Activated CD4-positive, alpha-beta T cell treated with anti-CD3 and anti-CD28 coated beads, Interleukin-2, amount 10 ng/mL, durations not matched to agents 24 days and 14 days (primary cell): ENCODE measurements at regions not wholly inside any gene's neighbourhood (a gene's known extent, or its start where the extent isn't known, plus 50 kb on each side); places are given as distances from the start of the nearest gene placed in this dataset.

Experiments
- DNase-seq: peaks from one replicate; pipeline ENCODE4 v3.0.0; 2022
- H3K27ac Mint-ChIP-seq: one replicate; pipeline ENCODE4 v1.8.0; 2022; ENCODE audit warnings: mild to moderate bottlenecking, mixed read lengths
- H3K27me3 Mint-ChIP-seq: one replicate; pipeline ENCODE4 v1.8.0; 2022; ENCODE audit warnings: mixed read lengths
- H3K36me3 Mint-ChIP-seq: one replicate; pipeline ENCODE4 v1.8.0; 2022; ENCODE audit warnings: low read depth, mild to moderate bottlenecking, mixed read lengths
- H3K4me1 Mint-ChIP-seq: one replicate; pipeline ENCODE4 v1.8.0; 2021; ENCODE audit warnings: mixed read lengths
- H3K4me3 Mint-ChIP-seq: one replicate; pipeline ENCODE4 v1.8.0; 2022; ENCODE audit warnings: mild to moderate bottlenecking, moderate library complexity, mixed read lengths
- H3K9me3 Mint-ChIP-seq: one replicate; pipeline ENCODE4 v1.8.0; 2021; ENCODE audit warnings: mixed read lengths
- intact Hi-C: fragments of 100-400 bp; cut with micrococcal nuclease; formaldehyde crosslinking; loops from one replicate; pipeline ENCODE4 v1.15.1; 2023

DNA sequence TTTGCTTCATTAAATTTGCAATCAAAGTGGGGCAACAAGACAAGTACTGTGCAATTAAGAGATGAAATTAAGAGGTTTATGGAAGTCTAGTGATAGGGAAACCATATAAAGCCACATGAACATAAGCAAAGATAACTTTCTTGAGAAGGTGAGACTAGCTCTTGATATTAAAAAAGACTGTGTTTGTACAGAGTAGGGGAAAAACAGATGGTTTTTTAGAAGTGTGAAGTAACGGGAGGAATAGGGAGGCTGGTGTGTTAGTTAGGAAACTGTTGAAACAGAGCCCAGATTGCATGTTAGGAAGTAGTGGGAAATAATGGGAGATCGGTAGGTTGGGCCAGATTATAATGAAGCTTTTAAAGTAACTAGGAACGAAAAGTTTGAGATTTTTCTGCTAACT, 149.8 kb upstream of the FREM2 start:
- intact Hi-C loops = no loop called here
- Mint-ChIP-seq H3K27me3 (no peaks in the 10 kb centered on the region), H3K27ac (no peak overlapping the region), H3K9me3 (no peaks in the 10 kb centered on the region), H3K4me1 (no peaks in the 10 kb centered on the region), H3K4me3 (no peak overlapping the region), H3K36me3 (no peaks in the 10 kb centered on the region)
- DNase-seq = no peak

DNA sequence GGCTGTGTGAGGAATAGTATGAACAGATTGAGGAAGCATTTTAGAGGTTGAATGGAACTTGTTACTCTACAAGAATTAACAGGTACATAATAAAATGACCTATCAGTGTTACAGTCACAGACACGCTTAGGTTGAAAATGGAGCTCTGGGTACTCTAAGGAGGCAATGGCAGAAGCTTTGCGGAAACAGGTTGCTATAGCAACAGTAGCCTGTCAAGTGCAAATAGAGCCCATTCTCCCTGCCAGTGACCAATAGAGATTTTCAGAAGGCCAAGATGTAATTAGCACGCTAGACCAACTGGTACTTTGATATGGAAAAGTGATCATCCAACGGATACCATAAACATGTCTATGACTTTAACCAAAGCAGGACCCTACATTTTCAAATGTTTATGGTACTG, 148.5 kb upstream of the FREM2 start:
- Mint-ChIP-seq H3K4me1 (no peaks in the 10 kb centered on the region), H3K27ac (no peak overlapping the region), H3K9me3 (no peaks in the 10 kb centered on the region), H3K4me3 (no peak overlapping the region), H3K27me3 (no peaks in the 10 kb centered on the region), H3K36me3 (no peaks in the 10 kb centered on the region)
- DNase-seq = no peak
- intact Hi-C loops = no loop called here

DNA sequence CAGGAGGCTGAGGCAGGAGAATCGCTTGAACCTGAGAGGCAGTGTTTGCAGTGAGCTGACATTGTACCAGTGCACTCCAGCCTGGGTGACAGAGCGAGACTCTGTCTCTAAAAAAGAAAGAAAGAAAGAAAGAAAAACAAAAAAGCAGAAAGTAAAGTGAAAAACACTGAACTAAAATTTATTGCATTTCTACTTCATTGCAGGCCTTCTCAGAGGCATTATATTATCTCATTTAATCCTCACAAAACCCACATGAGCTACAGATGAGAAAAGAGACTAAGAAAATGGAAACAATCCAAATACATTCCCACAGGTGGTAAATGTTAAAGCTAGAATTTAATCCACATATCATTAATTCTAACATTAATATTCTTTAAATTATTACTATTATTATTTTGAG, 147.2 kb upstream of the FREM2 start:
- no peaks in the 10 kb centered on the region for H3K27me3 Mint-ChIP-seq
- H3K4me1 Mint-ChIP-seq = no peaks in the 10 kb centered on the region
- H3K4me3 Mint-ChIP-seq = no peak overlapping the region
- no peaks in the 10 kb centered on the region for H3K9me3 Mint-ChIP-seq
- H3K36me3 Mint-ChIP-seq = no peaks in the 10 kb centered on the region
- no peak for DNase-seq
- no peak overlapping the region for H3K27ac Mint-ChIP-seq
- intact Hi-C loops = no loop called here

DNA sequence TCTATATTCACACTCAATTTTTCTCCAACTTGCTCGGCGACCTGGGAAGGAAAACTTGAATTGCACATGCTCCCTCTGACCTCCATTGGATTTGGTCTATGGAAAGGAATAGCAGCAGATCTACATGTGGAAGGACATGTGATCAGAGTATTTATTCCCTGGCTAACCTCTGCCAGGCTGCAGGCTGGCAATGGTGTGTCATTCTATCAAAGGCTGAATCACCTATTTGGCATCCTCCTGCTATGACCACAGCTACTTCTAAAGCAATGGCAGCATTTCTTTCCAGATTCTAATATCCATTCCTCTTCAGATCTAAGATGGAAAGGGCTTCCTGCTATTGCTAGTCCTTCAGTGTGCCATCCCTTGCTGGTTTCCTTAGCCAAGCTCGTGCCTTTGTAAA, 144.3 kb upstream of the FREM2 start:
- intact Hi-C loops = no loop called here
- Mint-ChIP-seq H3K36me3 (no peaks in the 10 kb centered on the region), H3K27ac (no peak overlapping the region), H3K27me3 (no peaks in the 10 kb centered on the region), H3K9me3 (no peaks in the 10 kb centered on the region), H3K4me3 (no peak overlapping the region), H3K4me1 (no peaks in the 10 kb centered on the region)
- DNase-seq = no peak

DNA sequence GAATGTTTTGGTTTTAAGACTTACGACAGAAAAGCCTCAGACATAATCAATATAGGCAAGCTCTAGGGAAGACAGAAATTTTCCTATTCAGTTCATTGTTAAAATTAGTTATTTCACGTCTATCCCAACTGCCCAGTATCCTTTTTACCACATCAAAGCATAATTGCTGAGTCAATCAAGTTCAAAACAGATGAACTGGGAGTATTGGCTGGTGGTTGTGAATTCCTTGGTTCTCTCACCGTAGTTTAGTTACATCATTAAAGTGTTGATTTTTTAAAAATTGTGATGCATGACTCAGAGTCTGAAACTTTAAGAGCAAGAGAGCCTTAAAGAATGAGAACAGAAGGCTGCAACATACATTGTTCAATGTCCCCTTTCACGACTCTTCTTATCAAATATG, 143.3 kb upstream of the FREM2 start:
- Mint-ChIP-seq H3K27me3 (no peaks in the 10 kb centered on the region), H3K36me3 (no peaks in the 10 kb centered on the region), H3K9me3 (no peaks in the 10 kb centered on the region), H3K4me1 (no peaks in the 10 kb centered on the region), H3K27ac (no peak overlapping the region), H3K4me3 (no peak overlapping the region)
- DNase-seq = no peak
- intact Hi-C loops = no loop called here

DNA sequence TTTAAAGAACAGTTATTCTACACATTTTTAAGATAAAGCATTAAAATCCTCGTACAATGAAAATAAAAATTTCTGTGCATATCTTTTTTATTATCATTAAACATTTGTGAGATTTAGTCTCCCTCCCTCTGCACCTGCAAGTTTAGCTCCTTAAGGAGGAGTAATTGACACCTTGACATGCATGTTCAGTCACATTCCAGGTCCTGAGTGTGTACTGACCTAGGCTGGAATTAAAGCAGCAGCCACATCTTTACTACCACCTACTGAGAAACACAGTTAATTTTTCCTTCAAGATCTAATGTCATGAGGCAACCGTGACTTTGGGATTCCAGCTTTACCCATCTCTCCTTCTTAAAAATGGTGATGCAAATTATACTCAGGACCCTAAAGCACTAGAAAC, 123.1 kb upstream of the FREM2 start:
- Mint-ChIP-seq H3K9me3 (no peaks in the 10 kb centered on the region), H3K36me3 (no peaks in the 10 kb centered on the region), H3K27ac (no peak overlapping the region), H3K4me1 (no peaks in the 10 kb centered on the region), H3K27me3 (no peaks in the 10 kb centered on the region), H3K4me3 (no peak overlapping the region)
- no peak for DNase-seq
- intact Hi-C loops = no loop called here

DNA sequence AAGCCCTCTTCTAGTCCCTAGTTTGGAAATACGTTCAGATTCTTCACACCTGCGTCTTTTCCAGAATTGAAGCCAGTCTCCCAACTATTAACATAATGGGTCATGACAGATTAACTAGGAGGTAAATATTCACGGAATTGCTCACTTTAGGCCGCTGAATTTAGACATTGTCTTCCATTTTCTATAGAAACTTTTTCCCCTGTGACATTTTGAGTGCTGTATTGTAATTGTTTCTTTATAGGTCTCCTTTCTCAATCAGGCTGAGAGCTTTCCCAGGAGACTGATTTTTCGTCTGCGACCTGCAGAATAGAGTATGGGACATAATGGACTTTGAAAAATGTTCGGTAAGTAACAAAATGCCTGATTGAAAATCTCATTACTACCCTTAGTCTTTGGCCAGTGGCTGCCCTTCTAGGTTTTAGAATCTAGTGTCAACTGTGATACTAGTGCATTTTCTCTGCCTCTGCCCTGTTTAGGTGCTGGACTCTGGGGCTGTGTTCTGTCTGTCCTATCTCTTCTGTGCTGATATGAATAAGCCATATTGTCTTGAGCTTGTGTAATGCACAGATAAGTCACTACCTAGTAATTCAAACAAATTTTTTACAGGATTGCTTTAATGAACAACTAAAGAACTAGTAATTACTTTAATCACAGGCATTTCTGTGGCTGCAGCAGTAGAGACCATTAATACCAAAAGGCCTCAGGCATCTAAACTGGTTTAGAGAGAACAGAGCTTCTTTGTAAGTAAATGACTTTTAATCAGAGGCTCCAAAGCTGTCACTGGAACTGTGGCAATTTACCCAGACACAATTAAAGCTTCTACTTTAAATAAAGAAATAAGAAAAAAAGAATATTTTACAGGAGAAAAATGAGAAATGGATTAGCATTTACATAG, 122.4 kb upstream of the FREM2 start:
- intact Hi-C loops = no loop called here
- no peak for DNase-seq
- H3K4me1 Mint-ChIP-seq = no peaks in the 10 kb centered on the region

DNA sequence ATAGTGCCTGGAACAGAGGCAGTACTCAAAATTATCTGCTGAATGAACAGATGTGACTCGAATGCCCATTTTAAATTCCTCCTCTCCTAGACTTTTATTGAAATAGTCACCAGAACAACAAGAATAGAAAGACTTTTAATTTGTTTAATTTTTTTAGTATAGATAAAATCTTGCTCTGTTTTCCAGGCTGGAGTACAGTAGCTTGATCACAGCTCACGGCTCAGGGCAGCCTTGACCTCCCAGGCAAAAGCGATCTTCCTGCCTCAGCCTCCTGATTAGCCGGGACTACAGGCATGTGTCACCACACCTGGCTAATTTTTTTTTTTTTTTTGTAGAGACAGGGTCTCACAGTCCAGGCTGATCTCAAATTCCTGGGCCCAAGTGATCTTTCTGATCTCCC, 120.9 kb upstream of the FREM2 start:
- Mint-ChIP-seq H3K36me3 (no peaks in the 10 kb centered on the region), H3K27me3 (no peaks in the 10 kb centered on the region), H3K4me1 (no peaks in the 10 kb centered on the region), H3K4me3 (no peak overlapping the region), H3K27ac (no peak overlapping the region), H3K9me3 (no peaks in the 10 kb centered on the region)
- DNase-seq = no peak
- intact Hi-C loops = no loop called here

More for the DNA sequence above, 122.4 kb upstream of the FREM2 start:
- Mint-ChIP-seq H3K36me3 (no peaks in the 10 kb centered on the region), H3K27ac (no peak overlapping the region), H3K9me3 (no peaks in the 10 kb centered on the region), H3K4me3 (no peak overlapping the region), H3K27me3 (no peaks in the 10 kb centered on the region)

DNA sequence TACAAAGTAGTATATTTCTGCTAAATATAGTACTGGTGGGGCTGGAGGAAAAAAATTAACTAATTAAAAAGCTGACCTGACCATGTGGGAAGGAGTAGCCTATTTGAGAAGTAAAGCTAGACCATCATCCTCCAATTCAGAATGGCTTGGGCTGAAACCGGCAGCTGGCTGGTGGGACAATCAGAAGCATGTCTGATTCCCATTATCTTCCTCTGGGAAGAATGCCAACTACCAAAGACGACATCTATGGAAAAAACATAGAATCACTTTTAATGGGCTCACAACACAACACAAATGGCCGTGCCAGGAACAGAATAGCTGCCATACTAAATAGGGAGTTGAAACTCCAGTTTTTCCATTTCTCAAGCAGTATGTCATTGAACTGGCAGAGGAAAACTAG, 120.4 kb upstream of the FREM2 start:
- Mint-ChIP-seq H3K9me3 (no peaks in the 10 kb centered on the region), H3K4me3 (no peak overlapping the region), H3K36me3 (no peaks in the 10 kb centered on the region), H3K4me1 (no peaks in the 10 kb centered on the region), H3K27me3 (no peaks in the 10 kb centered on the region), H3K27ac (no peak overlapping the region)
- DNase-seq = no peak
- intact Hi-C loops = no loop called here

DNA sequence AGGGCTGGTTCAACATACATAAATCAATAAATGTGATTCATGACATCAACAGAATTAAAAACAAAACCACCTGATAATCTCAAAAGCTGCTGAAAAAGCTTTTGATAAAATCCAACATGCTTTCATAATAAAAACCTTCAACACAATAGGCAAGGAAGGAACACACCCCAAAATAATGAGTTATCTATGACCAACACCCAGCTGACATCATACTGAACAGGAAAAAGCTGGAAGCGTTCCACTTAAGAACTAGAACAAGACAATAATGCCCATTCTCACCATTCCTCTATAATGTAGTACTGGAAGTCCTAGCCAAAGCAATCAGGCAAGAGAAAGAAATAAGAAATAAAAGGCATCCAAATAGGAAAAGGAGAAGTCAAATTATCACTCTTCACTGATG, 116.2 kb upstream of the FREM2 start:
- no peak for DNase-seq
- H3K27ac Mint-ChIP-seq = no peak overlapping the region
- H3K4me3 Mint-ChIP-seq = no peak overlapping the region
- no peaks in the 10 kb centered on the region for H3K36me3 Mint-ChIP-seq
- no peaks in the 10 kb centered on the region for H3K9me3 Mint-ChIP-seq
- intact Hi-C loops = no loop called here
- no peaks in the 10 kb centered on the region for H3K4me1 Mint-ChIP-seq
- H3K27me3 Mint-ChIP-seq = no peaks in the 10 kb centered on the region

DNA sequence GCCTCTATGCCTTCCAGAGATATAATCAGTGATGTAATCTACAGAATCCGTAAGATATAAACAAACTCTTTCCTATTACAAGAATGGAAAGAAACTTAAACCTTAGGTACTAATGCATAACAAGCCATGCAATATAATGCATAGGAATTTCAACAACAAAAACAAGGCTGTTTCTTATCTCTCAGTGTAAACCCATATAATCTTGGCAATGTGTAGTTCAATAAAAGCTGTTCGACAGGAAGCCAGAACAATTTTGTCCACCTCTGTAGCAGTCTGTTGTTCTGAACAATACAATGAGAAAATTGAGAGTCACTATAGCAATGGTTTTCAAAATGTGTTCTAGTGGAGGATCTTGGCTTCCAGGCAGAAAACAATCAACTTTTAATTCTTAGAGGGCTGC, 111.5 kb upstream of the FREM2 start:
- Mint-ChIP-seq H3K4me3 (no peak overlapping the region), H3K36me3 (no peaks in the 10 kb centered on the region), H3K4me1 (no peaks in the 10 kb centered on the region), H3K27me3 (no peaks in the 10 kb centered on the region), H3K9me3 (no peaks in the 10 kb centered on the region), H3K27ac (no peak overlapping the region)
- DNase-seq = no peak
- intact Hi-C loops = no loop called here

DNA sequence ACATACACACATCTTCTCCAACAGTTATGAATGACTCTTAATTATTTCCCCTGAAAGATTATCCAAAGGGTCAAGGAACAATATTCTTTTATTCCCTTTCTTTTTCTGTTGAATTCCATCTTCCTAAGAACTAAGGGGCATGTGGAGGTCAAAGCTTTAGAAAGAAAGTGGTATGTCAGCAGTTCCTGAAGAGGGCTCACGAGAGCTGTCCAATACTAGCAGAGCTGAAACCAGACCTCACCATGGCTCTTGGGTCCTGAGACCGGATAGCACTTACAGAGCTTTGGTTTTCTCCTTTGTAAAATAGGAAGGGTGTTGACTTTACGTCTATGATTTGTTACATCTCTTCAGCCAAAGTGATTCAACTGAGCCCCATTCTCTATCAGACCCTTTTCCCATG, 109.8 kb upstream of the FREM2 start:
- intact Hi-C loops = no loop called here
- DNase-seq = no peak
- no peaks in the 10 kb centered on the region for H3K9me3 Mint-ChIP-seq
- no peak overlapping the region for H3K27ac Mint-ChIP-seq
- no peaks in the 10 kb centered on the region for H3K36me3 Mint-ChIP-seq
- H3K4me3 Mint-ChIP-seq = no peak overlapping the region
- H3K27me3 Mint-ChIP-seq = no peaks in the 10 kb centered on the region
- H3K4me1 Mint-ChIP-seq = no peaks in the 10 kb centered on the region

DNA sequence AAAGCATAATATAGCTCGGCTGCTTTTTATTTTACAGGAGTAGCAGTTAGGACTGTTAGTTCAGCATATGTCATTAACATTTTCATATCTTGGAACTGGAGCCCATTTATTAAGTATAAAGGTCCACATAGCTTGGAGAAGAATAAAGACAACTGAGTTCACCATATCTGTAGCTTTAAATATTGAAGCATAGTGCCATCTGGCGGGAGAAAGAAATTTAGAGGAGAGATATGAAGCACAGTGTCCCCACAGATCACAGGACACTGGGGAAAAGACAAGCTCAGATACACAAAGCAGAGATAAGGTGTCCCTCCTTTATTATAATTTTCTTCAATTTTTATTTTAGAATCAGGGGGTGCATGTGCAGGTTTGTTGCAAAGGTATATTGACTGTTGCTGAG, 104.7 kb upstream of the FREM2 start:
- intact Hi-C loops = no loop called here
- Mint-ChIP-seq H3K9me3 (no peaks in the 10 kb centered on the region), H3K4me3 (no peak overlapping the region), H3K4me1 (no peaks in the 10 kb centered on the region), H3K27me3 (no peaks in the 10 kb centered on the region), H3K36me3 (no peaks in the 10 kb centered on the region), H3K27ac (no peak overlapping the region)
- peak; percentile 58 for DNase-seq

DNA sequence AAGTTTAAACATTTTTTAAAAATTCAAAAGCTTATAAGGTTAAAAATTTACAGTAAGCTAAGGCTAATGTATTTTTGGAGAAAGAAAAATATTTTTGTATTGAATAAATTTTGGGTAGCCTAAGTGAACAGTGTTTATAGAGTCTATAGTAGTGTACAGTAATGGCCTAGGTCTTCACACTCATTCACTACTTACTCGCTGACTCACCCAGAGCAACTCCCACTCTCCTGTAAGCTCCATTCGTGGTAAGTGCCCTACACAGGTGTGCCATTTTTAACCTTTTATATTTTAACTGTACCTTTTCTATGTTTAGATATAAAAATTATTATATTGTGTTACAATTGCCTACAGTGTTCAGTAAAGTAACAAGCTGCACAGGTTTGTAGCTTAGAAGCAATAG, 96.6 kb upstream of the FREM2 start:
- Mint-ChIP-seq H3K4me3 (no peak overlapping the region), H3K4me1 (no peaks in the 10 kb centered on the region), H3K36me3 (no peaks in the 10 kb centered on the region), H3K27me3 (no peaks in the 10 kb centered on the region), H3K27ac (no peak overlapping the region), H3K9me3 (no peaks in the 10 kb centered on the region)
- intact Hi-C loops = no loop called here
- DNase-seq = no peak
